ENCODE measurements at regions not wholly inside any gene's neighbourhood (a gene's known extent, or its start where the extent isn't known, plus 50 kb on each side); places are given as distances from the start of the nearest gene placed in this dataset.
"Not testable (repeated sequence)": the region's sequence is repeated elsewhere in the genome, so short reads cannot be mapped to it uniquely, and the experiment has no call there.

- DNase-seq (ENCODE audit: low spot score): no peak
Observed at GRCh38 chr12:25872137-25872536, 86.3 kb upstream of the RASSF8 start.

GRCh38 chr12:25875661-25876060 lies 82.8 kb upstream of the RASSF8 start:
- no peak for DNase-seq (ENCODE audit: low spot score)

GRCh38 chr12:25876383-25877045 lies 82.0 kb upstream of the RASSF8 start:
- no peak for DNase-seq (ENCODE audit: low spot score)

- no peak for DNase-seq (ENCODE audit: low spot score)
Observed at GRCh38 chr12:25877446-25877845, 81.0 kb upstream of the RASSF8 start.

GRCh38 chr12:25882266-25882665 lies 76.2 kb upstream of the RASSF8 start:
- no peak for DNase-seq (ENCODE audit: low spot score)

GRCh38 chr12:25883026-25883916 lies 75.2 kb upstream of the RASSF8 start:
- DNase-seq (ENCODE audit: low spot score): no peak

- no peak for DNase-seq (ENCODE audit: low spot score)
Observed at GRCh38 chr12:25884024-25884919, 74.2 kb upstream of the RASSF8 start.

- DNase-seq (ENCODE audit: low spot score): no peak
Observed at GRCh38 chr12:25884920-25885234, 73.6 kb upstream of the RASSF8 start.

GRCh38 chr12:25886396-25886795 lies 72.1 kb upstream of the RASSF8 start:
- DNase-seq (ENCODE audit: low spot score): no peak

GRCh38 chr12:25887367-25887766 lies 71.1 kb upstream of the RASSF8 start:
- DNase-seq (ENCODE audit: low spot score): no peak

- no peak for DNase-seq (ENCODE audit: low spot score)
Observed at GRCh38 chr12:25889185-25889584, 69.3 kb upstream of the RASSF8 start.

GRCh38 chr12:25891095-25891494 lies 67.4 kb upstream of the RASSF8 start:
- DNase-seq (ENCODE audit: low spot score): not testable (repeated sequence)

- DNase-seq (ENCODE audit: low spot score): no peak
Observed at GRCh38 chr12:25894759-25895158, 63.7 kb upstream of the RASSF8 start.

- DNase-seq (ENCODE audit: low spot score): no peak
Observed at GRCh38 chr12:25896981-25897380, 61.5 kb upstream of the RASSF8 start.

GRCh38 chr12:25903603-25904245 lies 54.8 kb upstream of the RASSF8 start:
- no peak for DNase-seq (ENCODE audit: low spot score)

- no peak for DNase-seq (ENCODE audit: low spot score)
Observed at GRCh38 chr12:25904442-25904841, 54.0 kb upstream of the RASSF8 start.

- peak; percentile 55 for DNase-seq (ENCODE audit: low spot score)
Observed at GRCh38 chr12:25906651-25907340, 51.7 kb upstream of the RASSF8 start.

All from globus pallidus (tissue), 1 donor.